ENCODE measurements at regions not wholly inside any gene's neighbourhood (a gene's known extent, or its start where the extent isn't known, plus 50 kb on each side); places are given as distances from the start of the nearest gene placed in this dataset.

DNA sequence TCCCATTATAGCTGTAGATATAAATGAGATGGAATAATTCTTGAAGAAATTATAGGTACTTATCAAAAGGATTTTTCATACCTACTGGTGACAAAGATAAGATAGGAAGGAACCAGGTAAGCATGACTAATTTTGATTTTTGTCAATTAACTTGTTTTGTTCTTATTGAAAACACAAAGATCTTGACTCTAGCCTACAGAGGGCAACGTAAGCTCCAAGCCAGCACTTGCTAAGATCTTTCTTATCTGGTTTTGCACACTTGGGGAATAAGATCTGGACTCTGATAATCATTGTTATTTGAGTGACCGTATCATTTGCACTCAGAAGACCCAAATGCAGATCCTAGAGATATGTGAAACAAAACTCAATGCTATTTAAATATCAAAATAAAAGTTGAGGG, 223.4 kb downstream of the VEGFC start:
- DNase-seq (ENCODE audit: low read depth in 1 of 2, low spot score in 1 of 2) = no peak
- in situ Hi-C loops (cut with HindIII; ENCODE audit: low pct_unique_long_range_greater_than_20kb, low sequenced_read_pairs) = no loop called here
- TF ChIP-seq JUND (IDR thresholded peaks at IDR 0.05; ENCODE audit: low read depth) = no peak

DNA sequence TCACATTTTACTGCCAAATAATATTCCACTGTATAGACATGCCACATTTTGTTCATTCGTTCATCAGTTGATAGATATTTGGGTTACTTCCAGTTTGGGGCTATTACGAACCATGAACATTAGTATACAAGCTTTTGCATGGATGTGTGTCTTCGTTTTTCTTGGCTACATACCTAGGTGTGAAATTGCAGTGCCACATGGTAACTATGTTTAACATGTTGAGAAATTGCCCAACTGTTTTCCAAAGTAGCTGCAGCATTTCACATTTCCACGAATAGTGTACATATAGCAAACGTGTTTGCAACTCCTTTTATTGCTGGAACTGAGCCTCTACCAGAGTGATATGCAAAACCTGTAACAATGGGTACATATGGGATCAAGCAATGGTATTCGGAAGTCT, 221.5 kb downstream of the VEGFC start:
- no peak for DNase-seq (ENCODE audit: low read depth in 1 of 2, low spot score in 1 of 2)
- no peak for TF ChIP-seq JUND (IDR thresholded peaks at IDR 0.05; ENCODE audit: low read depth)
- in situ Hi-C loops (cut with HindIII; ENCODE audit: low pct_unique_long_range_greater_than_20kb, low sequenced_read_pairs) = no loop called here

DNA sequence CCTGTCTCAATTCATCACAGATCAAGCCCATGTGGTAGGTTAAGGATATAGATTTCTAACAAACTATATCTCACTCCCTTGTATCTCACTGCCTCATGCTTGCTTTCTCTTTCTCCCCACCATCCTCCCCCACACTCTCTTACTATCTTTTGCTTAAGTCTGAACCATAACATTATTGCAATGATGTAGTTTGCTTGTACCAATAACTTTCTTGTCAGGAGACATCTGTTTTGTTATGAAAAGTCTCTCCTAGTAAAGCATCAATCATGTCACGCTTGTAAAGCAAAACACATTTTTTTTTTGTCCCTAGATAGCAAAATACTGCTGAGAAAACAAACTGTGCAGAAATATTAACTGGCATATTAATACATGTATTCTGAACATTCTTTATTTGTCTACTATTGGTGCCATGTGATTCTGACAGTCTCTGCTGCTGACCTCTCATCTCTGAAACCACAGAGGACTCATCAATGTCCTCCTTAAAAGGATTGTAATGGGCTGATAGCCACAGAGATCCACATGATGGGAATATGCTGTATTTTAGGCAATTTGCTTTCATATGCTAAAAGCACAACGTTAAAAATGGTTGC, 217.5 kb downstream of the VEGFC start:
- in situ Hi-C loops (cut with HindIII; ENCODE audit: low pct_unique_long_range_greater_than_20kb, low sequenced_read_pairs) = no loop called here
- TF ChIP-seq JUND (IDR thresholded peaks at IDR 0.05; ENCODE audit: low read depth) = no peak
- no peak for DNase-seq (ENCODE audit: low read depth in 1 of 2, low spot score in 1 of 2)

DNA sequence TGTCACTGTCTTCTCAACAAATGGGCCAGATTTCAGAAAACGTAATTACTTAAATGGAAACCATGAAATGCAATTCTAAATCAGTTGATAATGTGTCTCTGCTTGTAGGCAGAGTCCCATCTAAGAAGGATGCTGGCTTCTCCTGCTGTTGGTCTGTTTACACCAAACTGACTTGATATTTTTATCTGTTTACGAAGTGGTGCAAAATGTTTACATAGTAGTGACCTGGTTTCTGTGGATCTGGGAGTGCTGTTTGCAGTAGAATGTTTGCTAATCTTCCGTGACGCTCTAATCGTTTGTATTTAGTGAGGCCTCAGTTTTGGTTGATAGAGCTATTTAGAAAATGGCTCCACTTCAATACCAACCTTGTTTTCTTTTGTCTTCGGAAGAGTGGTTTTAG, 213.5 kb downstream of the VEGFC start:
- in situ Hi-C loops (cut with HindIII; ENCODE audit: low pct_unique_long_range_greater_than_20kb, low sequenced_read_pairs) = no loop called here
- no peak for TF ChIP-seq JUND (IDR thresholded peaks at IDR 0.05; ENCODE audit: low read depth)
- DNase-seq (ENCODE audit: low read depth in 1 of 2, low spot score in 1 of 2) = peak in 1 of 2 experiments; percentile 11

DNA sequence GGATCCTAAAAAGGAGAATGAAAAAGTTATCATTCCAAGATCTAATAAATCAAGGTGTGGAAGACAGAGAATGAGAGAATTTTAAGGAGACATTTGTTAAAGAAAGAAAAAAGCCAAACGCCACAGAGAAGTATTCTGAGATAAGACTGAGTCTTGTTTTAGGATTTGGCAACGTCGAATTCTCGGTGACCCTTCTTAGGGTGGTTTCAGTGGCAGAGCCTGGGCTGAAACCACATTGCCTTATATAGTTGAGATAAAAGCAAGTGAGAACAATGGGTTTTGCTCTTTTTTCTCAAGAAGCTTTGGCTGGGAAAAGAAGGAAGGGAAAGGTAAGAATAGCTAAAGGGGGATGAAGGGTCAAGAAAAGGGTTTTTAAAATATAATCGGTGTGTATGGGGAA, 209.4 kb downstream of the VEGFC start:
- DNase-seq (ENCODE audit: low read depth in 1 of 2, low spot score in 1 of 2) = no peak
- in situ Hi-C loops (cut with HindIII; ENCODE audit: low pct_unique_long_range_greater_than_20kb, low sequenced_read_pairs) = no loop called here
- no peak for TF ChIP-seq JUND (IDR thresholded peaks at IDR 0.05; ENCODE audit: low read depth)

DNA sequence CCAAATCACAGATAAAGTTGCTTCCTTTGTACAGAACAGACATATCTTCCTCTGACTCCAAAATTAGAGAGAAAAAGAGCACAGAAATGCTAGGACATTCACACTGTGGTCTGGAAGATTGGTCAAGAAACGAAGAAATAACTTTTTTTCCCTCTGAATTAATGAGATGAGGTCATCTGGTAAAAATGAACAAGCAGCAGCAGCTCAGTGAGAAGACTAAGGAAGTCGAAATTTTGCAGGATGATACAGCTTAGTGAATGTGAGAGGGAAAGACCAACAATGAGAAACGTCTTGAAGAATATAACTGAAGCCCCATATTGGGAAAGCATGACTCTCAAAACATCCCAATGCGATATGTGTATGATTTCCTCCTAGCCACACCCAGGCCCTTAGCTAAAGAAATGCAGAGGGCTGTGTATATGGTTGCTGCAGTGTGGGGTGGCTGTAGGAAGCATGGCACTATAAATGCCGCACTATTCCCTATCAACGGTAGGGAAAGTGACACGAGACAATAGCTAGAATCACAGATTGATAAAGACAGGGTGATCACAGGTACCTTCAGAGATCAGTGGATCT, 208.6 kb downstream of the VEGFC start:
- in situ Hi-C loops (cut with HindIII; ENCODE audit: low pct_unique_long_range_greater_than_20kb, low sequenced_read_pairs) = no loop called here
- no peak for TF ChIP-seq JUND (IDR thresholded peaks at IDR 0.05; ENCODE audit: low read depth)
- no peak for DNase-seq (ENCODE audit: low read depth in 1 of 2, low spot score in 1 of 2)

DNA sequence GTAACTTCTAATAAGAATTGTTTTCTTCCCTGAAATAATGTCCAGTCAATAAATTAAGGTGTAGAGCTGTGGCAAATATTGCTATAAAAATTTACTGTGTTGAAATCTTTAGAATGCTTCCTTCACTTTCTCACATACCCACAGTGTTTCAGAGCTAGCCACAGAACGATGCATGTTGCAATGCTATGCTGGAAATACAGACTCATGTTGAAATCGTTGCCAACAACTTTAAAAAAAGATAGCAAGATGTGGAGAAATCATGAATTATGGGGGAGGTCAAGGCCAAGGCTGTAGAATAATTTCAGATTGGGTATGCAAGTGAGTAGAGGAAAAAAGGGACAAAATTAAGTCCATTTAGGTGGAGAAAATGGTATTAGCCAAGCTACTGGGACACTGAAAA, 204.8 kb downstream of the VEGFC start:
- in situ Hi-C loops (cut with HindIII; ENCODE audit: low pct_unique_long_range_greater_than_20kb, low sequenced_read_pairs) = no loop called here
- DNase-seq (ENCODE audit: low read depth in 1 of 2, low spot score in 1 of 2) = no peak
- TF ChIP-seq JUND (IDR thresholded peaks at IDR 0.05; ENCODE audit: low read depth) = no peak

DNA sequence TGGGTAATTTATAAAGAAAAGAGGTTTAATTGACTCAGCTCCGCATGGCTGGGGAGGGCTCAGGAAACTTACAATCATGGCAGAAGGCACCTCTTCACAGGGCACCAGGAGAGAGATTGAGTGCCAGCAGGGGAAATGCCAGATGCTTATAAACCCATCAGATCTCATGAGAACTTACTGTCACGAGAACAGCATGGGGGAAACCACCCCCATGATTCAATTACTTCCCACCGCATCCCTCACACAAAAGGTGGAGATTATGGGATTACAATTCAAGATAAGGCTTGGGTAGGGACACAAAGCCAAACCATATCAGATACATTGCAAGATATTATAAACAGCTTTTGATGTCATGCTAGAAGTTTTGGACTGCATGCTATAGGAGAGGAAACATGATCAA, 204.3 kb downstream of the VEGFC start:
- in situ Hi-C loops (cut with HindIII; ENCODE audit: low pct_unique_long_range_greater_than_20kb, low sequenced_read_pairs) = no loop called here

DNA sequence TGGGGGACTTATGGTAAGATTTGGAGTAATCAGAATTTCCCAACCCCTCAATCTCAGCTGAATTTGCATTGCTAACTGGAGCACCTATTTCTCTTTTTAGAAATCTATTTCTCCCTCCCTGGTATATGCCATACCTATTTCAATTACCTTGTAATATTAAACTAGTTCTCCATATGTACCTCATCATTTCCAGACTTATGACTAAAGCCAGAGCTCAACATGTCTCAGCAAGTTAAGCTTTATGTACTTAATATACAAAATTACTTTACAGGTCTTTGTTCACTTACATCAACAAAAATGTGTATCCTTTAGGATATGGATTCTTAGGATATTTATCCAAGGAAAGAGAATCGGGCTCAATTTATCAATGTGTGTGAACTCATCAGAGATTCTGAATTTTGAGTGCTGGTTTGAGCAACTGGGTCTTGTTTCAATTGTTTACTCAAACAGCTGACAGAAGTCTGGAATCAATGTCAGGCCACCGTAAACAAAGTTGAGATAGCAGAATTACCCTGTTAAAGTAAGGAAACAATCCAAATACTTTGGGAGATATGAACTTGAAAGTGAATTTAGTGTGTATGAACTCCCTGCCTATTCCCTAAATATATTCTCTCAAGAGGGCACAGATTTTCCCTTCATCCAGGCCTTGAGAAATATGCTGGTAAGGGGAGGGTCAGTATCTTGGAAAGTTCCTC, 199.6 kb downstream of the VEGFC start:
- DNase-seq (ENCODE audit: low read depth in 1 of 2, low spot score in 1 of 2) = no peak
- TF ChIP-seq JUND (IDR thresholded peaks at IDR 0.05; ENCODE audit: low read depth) = no peak
- in situ Hi-C loops (cut with HindIII; ENCODE audit: low pct_unique_long_range_greater_than_20kb, low sequenced_read_pairs) = no loop called here

More for the DNA sequence above, 204.3 kb downstream of the VEGFC start:
- no peak for TF ChIP-seq JUND (IDR thresholded peaks at IDR 0.05; ENCODE audit: low read depth)
- no peak for DNase-seq (ENCODE audit: low read depth in 1 of 2, low spot score in 1 of 2)

DNA sequence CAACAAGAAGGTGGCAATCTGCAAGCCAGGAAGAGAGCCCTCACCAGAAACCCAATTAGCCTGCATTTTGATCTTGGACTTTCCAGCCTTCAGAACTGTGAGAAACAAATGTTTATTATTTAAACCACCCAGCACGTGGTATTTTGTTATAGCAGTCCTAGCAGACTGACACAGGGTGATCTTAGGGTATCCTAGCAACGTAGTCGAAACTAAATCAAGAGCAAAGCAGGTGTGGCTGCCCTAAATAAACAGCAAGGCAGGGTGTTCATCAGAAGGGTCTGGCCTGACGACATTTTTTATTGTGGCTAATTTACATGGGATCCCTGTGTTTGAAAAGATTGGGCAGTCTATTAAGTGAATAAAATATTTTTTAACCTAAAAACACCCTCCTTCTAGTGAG, 198.8 kb downstream of the VEGFC start:
- in situ Hi-C loops (cut with HindIII; ENCODE audit: low pct_unique_long_range_greater_than_20kb, low sequenced_read_pairs) = no loop called here
- no peak for TF ChIP-seq JUND (IDR thresholded peaks at IDR 0.05; ENCODE audit: low read depth)
- no peak for DNase-seq (ENCODE audit: low read depth in 1 of 2, low spot score in 1 of 2)

DNA sequence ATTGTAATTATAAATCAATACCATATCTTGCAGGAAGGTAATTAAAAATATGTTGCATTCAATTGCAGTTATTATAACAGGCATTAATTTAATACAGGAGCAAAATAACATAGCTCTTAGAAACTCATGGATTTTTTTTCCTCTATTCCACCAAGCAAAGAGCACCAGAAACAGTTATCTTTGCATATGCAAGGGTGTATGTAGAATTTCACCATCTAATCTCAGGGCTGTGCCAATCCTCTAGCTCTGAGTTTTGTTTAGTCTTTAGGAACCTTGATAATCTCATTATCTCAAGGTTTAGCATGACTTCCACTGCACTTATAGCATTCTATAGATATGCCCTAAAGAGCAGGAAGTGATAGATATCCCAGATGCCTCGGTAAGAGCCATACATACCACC, 197.5 kb downstream of the VEGFC start:
- TF ChIP-seq JUND (IDR thresholded peaks at IDR 0.05; ENCODE audit: low read depth) = no peak
- DNase-seq (ENCODE audit: low read depth in 1 of 2, low spot score in 1 of 2) = no peak
- in situ Hi-C loops (cut with HindIII; ENCODE audit: low pct_unique_long_range_greater_than_20kb, low sequenced_read_pairs) = no loop called here

DNA sequence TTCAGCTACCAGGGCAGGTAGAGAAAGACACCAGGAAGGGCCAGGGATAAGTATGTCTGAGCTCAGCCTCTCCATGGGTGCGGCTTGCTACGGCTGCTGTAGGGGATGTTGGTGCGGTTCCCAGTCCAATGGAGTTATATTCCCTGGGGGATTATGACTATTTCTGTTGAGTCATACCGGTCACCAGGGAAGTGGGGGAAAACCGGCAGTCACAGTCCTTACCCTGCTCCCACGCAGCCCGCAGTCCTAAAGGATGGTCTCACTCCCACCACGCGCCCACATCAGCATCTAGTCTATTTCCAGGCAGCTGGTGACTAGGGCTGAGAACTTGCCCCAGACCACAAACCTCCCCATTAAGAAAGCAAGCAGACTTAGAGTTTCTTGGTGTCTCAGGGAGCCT, 191.6 kb downstream of the VEGFC start:
- in situ Hi-C loops (cut with HindIII; ENCODE audit: low pct_unique_long_range_greater_than_20kb, low sequenced_read_pairs) = no loop called here
- no peak for DNase-seq (ENCODE audit: low read depth in 1 of 2, low spot score in 1 of 2)
- TF ChIP-seq JUND (IDR thresholded peaks at IDR 0.05; ENCODE audit: low read depth) = no peak

DNA sequence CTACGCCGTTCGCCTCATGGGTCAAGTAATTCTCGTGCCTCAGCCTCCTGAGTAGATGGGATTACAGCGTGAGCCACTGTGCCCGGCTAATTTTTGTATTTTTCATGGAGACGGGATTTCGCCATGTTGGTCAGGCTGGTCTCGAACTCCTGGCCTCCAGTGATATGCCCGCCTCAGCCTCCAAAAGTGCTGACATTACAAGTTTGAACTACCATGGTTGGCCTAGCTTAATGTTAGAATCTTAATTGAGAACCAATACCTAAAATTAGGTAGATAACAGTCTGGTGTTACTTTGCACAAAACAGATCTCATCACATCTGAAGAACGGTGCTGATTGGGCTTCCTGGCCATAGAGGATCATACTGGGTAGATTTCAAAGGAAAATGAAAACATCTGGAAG, 184.9 kb downstream of the VEGFC start:
- TF ChIP-seq JUND (IDR thresholded peaks at IDR 0.05; ENCODE audit: low read depth) = no peak
- in situ Hi-C loops (cut with HindIII; ENCODE audit: low pct_unique_long_range_greater_than_20kb, low sequenced_read_pairs) = no loop called here
- DNase-seq (ENCODE audit: low read depth in 1 of 2, low spot score in 1 of 2) = no peak

Measured in T47D (cell line).